Endothelial cell of umbilical vein (primary cell): ENCODE measurements at regions not wholly inside any gene's neighbourhood (a gene's known extent, or its start where the extent isn't known, plus 50 kb on each side); places are given as distances from the start of the nearest gene placed in this dataset.
"Not testable (repeated sequence)": the region's sequence is repeated elsewhere in the genome, so short reads cannot be mapped to it uniquely, and the experiment has no call there.

Experiments used
- BruUV-seq: library from RNA; stranded (reverse); fragments of 400-500 nt; replicated peaks from 2 replicates; lab custom pipeline; 2021; lab: Mats Ljungman, UMichigan
- CTCF ChIA-PET: fragments of 300-600, 350-600 bp; sonication (Branson Sonifier 250); formaldehyde crosslinking; loops from one replicate; lab custom pipeline; 2021; ENCODE audit warnings: antibody characterized with exemption, inconsistent platforms; lab: Charles Lee
- POLR2A ChIA-PET: fragments of 300-600, 350-600 bp; sonication (Branson Sonifier 250); formaldehyde crosslinking; loops from one replicate; lab custom pipeline; 2021; ENCODE audit warnings: antibody characterized with exemption, inconsistent platforms; lab: Charles Lee
- DNase-seq: peaks from one replicate; pipeline ENCODE4 v3.0.0-alpha.2; 2011; ENCODE audit warnings: low read depth, low spot score
- FAIRE-seq: peaks from 2 replicates; lab custom pipeline; 2011; peaks lifted over from hg19 to GRCh38; lab: Jason Lieb, UNC
- H2AFZ ChIP-seq: 2 replicates; pipeline ENCODE4 v1.6.0; 2012; ENCODE audit warnings: low read depth, low read length, control low read depth, inconsistent platforms
- H3K27ac ChIP-seq: 2 replicates; pipeline ENCODE4 v1.5.1; 2011; ENCODE audit warnings: low read depth, mild to moderate bottlenecking, control low read depth, low read length, moderate library complexity; ENCODE audit not compliant: insufficient read depth
- H3K27me3 ChIP-seq, 2 experiments: 2 replicates each; pipeline versions ENCODE4 v1.6.0 to v1.6.1; 2011; ENCODE audit warnings: low read length in 2 of 2, mixed read lengths in 1 of 2; ENCODE audit not compliant: control insufficient read depth in 2 of 2, insufficient read depth in 2 of 2
- H3K36me3 ChIP-seq, 2 experiments: 2 replicates in 1 of 2; 3 replicates in 1 of 2; pipeline ENCODE4 v1.5.1; 2011; ENCODE audit warnings: low read length in 2 of 2, mild to moderate bottlenecking in 1 of 2, moderate library complexity in 1 of 2; ENCODE audit not compliant: control insufficient read depth in 2 of 2, insufficient read depth in 2 of 2; ENCODE audit errors: extremely low read depth in 1 of 2
- H3K4me1 ChIP-seq: 3 replicates; pipeline ENCODE4 v1.5.1; 2011; ENCODE audit warnings: mild to moderate bottlenecking, low read length; ENCODE audit not compliant: control insufficient read depth, insufficient read depth; ENCODE audit errors: extremely low read depth
- H3K4me2 ChIP-seq: 2 replicates; pipeline ENCODE4 v1.6.1; 2011; ENCODE audit warnings: low read length, control low read depth, mixed read lengths; ENCODE audit not compliant: insufficient read depth
- H3K4me3 ChIP-seq, 3 experiments: fragments of 200-600 bp in 1 of 3; sonication (generic), shearing (Covaris generic) in 1 of 3; replicated peaks in 1 of 3; 2 replicates each; pipeline ENCODE4 v1.5.1; 2011 to 2016; ENCODE audit warnings: control low read depth in 3 of 3, low read length in 3 of 3, mild to moderate bottlenecking in 2 of 3, inconsistent platforms in 1 of 3, low read depth in 1 of 3, moderate library complexity in 1 of 3; ENCODE audit not compliant: insufficient read depth in 1 of 3
- H3K79me2 ChIP-seq: 2 replicates; pipeline ENCODE4 v1.6.0; 2012; ENCODE audit warnings: low read length, inconsistent platforms; ENCODE audit not compliant: control insufficient read depth, insufficient read depth
- H3K9ac ChIP-seq: replicated peaks from 2 replicates; pipeline ENCODE3; 2011; ENCODE audit warnings: low read length, control low read depth; ENCODE audit not compliant: insufficient read depth; ENCODE audit errors: extremely low read depth
- H3K9me1 ChIP-seq: replicated peaks from 3 replicates; pipeline ENCODE4 v1.6.0; 2011; ENCODE audit warnings: mild to moderate bottlenecking, low read length; ENCODE audit not compliant: control insufficient read depth, insufficient read depth; ENCODE audit errors: extremely low read depth
- H3K9me3 ChIP-seq: replicated peaks from 2 replicates; pipeline ENCODE4 v1.5.1; 2012; ENCODE audit warnings: low read length, inconsistent platforms; ENCODE audit not compliant: control insufficient read depth, insufficient read depth
- H4K20me1 ChIP-seq: replicated peaks from 2 replicates; pipeline ENCODE3; 2011; ENCODE audit warnings: mild to moderate bottlenecking, low read length; ENCODE audit not compliant: control insufficient read depth, insufficient read depth; ENCODE audit errors: extremely low read depth
- dilution Hi-C: fragments of 300-500 bp; cut with MboI; formaldehyde crosslinking; loops from one replicate; pipeline ENCODE4 v1.15.0; 2019; ENCODE audit warnings: low sequenced_read_pairs; ENCODE audit not compliant: extremely low pct_ligation_motif_present
- intact Hi-C: fragments of 100-400 bp; cut with micrococcal nuclease; formaldehyde crosslinking; loops from one replicate; pipeline ENCODE4 v1.10.0; 2022

DNA sequence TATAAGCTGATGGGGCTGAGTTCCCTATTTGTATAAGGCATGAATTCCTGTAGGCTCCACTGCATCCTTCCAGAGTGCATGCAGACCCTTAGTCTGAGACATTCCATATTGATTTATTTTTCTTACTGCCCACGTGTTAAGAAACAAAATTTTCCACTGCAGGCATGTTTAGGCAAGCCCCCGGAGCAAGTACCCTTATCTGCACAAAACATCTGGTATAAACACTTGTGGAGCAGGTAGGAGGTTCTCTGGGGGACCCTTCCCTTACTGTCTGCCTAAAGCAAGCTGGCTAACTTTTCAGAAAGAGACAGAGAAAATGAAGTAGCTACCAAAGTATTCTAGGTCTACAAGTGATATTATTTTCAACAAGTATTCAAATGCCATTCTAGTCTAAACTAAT lies 571.0 kb upstream of the TPTE start:
- POLR2A ChIA-PET, dilution Hi-C loops, H3K9me1 ChIP-seq, FAIRE-seq, H4K20me1 ChIP-seq, H3K36me3 ChIP-seq, H3K4me1 ChIP-seq, H2AFZ ChIP-seq, BruUV-seq, H3K27ac ChIP-seq, H3K4me3 ChIP-seq, H3K9ac ChIP-seq, H3K9me3 ChIP-seq, H3K79me2 ChIP-seq, CTCF ChIA-PET, DNase-seq, H3K27me3 ChIP-seq, H3K4me2 ChIP-seq, intact Hi-C loops: not testable (repeated sequence)

- H3K27ac ChIP-seq, FAIRE-seq, H2AFZ ChIP-seq, intact Hi-C loops, H3K9ac ChIP-seq, CTCF ChIA-PET, DNase-seq, H3K79me2 ChIP-seq, H3K4me2 ChIP-seq, dilution Hi-C loops, H3K9me3 ChIP-seq, H3K9me1 ChIP-seq, H3K36me3 ChIP-seq, H3K4me1 ChIP-seq, POLR2A ChIA-PET, H4K20me1 ChIP-seq, H3K27me3 ChIP-seq, BruUV-seq, H3K4me3 ChIP-seq: not testable (repeated sequence)
These were observed 562.6 kb upstream of the TPTE start for GRCh38 chr21:9958791-9959190.

DNA sequence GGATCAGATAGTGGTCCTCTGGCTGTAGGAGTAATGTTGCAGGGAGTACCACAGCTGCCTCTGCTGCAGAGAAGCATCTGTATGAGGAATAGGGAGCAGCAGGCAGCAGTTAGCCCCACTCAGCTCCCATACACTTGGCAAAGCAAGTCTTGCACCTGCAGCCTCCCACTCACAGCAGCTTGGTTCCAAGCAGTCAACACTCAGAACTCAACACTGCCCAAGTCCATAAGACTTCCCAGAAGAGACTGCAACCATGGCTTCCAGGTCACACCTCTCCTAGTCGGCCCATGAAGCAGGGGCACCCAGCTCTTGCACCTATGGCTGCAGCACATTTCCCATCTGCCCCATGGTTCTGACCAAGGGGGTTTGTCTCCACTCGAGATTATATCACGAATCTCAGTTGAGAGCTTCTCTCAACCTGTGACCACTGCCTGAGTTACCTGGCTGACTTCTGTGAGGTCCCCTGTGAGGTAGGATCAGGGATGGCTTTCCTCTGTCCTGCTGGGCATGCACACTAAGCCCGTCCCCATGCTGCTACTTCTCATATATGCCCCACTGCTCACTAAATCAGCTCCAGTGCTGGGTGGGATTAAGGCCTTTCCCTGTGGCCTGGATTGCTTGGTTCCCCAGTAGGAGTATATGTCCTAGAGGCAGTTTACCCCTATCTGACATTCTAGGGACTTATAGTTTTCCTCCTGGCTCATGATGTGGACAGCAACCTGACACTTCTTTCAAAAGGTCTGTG lies 562.0 kb upstream of the TPTE start:
- BruUV-seq, dilution Hi-C loops: not testable (repeated sequence)

DNA sequence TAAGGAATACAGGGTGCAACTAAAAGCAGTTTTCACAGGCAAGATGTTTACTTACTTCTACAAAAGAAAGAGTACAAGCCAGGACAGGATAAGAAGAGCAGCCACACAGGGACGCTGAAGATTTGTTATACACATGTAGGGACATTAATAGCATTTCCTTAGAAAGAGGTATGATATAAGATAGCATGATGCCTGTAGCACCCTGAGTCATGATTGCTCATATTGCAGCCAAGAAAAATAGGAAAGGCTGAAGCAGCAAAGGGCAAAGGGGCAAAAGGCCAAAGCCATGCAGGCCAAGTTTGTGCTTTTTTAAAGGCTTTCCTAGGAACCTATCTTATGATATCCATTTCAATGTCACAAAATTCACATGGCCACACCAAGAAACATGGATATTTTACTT lies 552.0 kb upstream of the TPTE start:
- FAIRE-seq, H3K79me2 ChIP-seq, DNase-seq, POLR2A ChIA-PET, BruUV-seq, H3K27ac ChIP-seq, H2AFZ ChIP-seq, H3K9me3 ChIP-seq, H3K9me1 ChIP-seq, H4K20me1 ChIP-seq, H3K4me3 ChIP-seq, H3K9ac ChIP-seq, CTCF ChIA-PET, dilution Hi-C loops, H3K4me1 ChIP-seq, H3K27me3 ChIP-seq, H3K4me2 ChIP-seq, H3K36me3 ChIP-seq, intact Hi-C loops: not testable (repeated sequence)

More for the DNA sequence above, 562.0 kb upstream of the TPTE start:
- H3K4me3 ChIP-seq, H4K20me1 ChIP-seq, H3K27me3 ChIP-seq, H3K9me3 ChIP-seq, H3K9me1 ChIP-seq, H3K4me2 ChIP-seq, intact Hi-C loops, H3K9ac ChIP-seq, H2AFZ ChIP-seq, H3K36me3 ChIP-seq, H3K4me1 ChIP-seq, FAIRE-seq, POLR2A ChIA-PET, DNase-seq, CTCF ChIA-PET, H3K79me2 ChIP-seq, H3K27ac ChIP-seq: not testable (repeated sequence)
